GM19468 (cell line): ENCODE measurements at regions not wholly inside any gene's neighbourhood (a gene's known extent, or its start where the extent isn't known, plus 50 kb on each side); places are given as distances from the start of the nearest gene placed in this dataset.
"Not testable (repeated sequence)": the region's sequence is repeated elsewhere in the genome, so short reads cannot be mapped to it uniquely, and the experiment has no call there.

Source experiments
- ATAC-seq: cut with Tn5 transposase; IDR thresholded peaks from one replicate; pipeline ENCODE4 v1.9.1; 2021; ENCODE audit warnings: mild to moderate bottlenecking, moderate library complexity, moderate number of reproducible peaks; ENCODE audit not compliant: unreplicated experiment; ENCODE audit errors: extremely low read depth

GRCh38 chr12:91261820-91262676 is 79.4 kb upstream of the DCN start:
- no peak for ATAC-seq

GRCh38 chr12:91256411-91256810 is 73.8 kb upstream of the DCN start:
- no peak for ATAC-seq

GRCh38 chr12:91252341-91252740 is 69.7 kb upstream of the DCN start:
- ATAC-seq = no peak

- no peak for ATAC-seq
These were observed 67.7 kb upstream of the DCN start for GRCh38 chr12:91250273-91250665.

- no peak for ATAC-seq
These were observed 67.1 kb upstream of the DCN start for GRCh38 chr12:91249518-91250272.

GRCh38 chr12:91249054-91249453 is 66.4 kb upstream of the DCN start:
- ATAC-seq = no peak

- ATAC-seq = not testable (repeated sequence)
These were observed 60.6 kb upstream of the DCN start for GRCh38 chr12:91243177-91243576.

- ATAC-seq = no peak
These were observed 59.1 kb upstream of the DCN start for GRCh38 chr12:91241756-91242155.

GRCh38 chr12:91240386-91241095 is 57.9 kb upstream of the DCN start:
- no peak for ATAC-seq

- ATAC-seq = no peak
These were observed 56.9 kb upstream of the DCN start for GRCh38 chr12:91239481-91239880.
